ENCODE measurements at regions not wholly inside any gene's neighbourhood (a gene's known extent, or its start where the extent isn't known, plus 50 kb on each side); places are given as distances from the start of the nearest gene placed in this dataset.

GRCh38 chr4:147368948-147369347 is 111.9 kb upstream of the EDNRA start:
- TF ChIP-seq CTCF (IDR thresholded peaks at IDR 0.05; ENCODE audit: low read depth, low read length): no peak
- TF ChIP-seq EZH2phosphoT487 (IDR thresholded peaks at IDR 0.05; ENCODE audit: low read depth): no peak
